ENCODE measurements at regions not wholly inside any gene's neighbourhood (a gene's known extent, or its start where the extent isn't known, plus 50 kb on each side); places are given as distances from the start of the nearest gene placed in this dataset.

- TF ChIP-seq, protein P1, sequence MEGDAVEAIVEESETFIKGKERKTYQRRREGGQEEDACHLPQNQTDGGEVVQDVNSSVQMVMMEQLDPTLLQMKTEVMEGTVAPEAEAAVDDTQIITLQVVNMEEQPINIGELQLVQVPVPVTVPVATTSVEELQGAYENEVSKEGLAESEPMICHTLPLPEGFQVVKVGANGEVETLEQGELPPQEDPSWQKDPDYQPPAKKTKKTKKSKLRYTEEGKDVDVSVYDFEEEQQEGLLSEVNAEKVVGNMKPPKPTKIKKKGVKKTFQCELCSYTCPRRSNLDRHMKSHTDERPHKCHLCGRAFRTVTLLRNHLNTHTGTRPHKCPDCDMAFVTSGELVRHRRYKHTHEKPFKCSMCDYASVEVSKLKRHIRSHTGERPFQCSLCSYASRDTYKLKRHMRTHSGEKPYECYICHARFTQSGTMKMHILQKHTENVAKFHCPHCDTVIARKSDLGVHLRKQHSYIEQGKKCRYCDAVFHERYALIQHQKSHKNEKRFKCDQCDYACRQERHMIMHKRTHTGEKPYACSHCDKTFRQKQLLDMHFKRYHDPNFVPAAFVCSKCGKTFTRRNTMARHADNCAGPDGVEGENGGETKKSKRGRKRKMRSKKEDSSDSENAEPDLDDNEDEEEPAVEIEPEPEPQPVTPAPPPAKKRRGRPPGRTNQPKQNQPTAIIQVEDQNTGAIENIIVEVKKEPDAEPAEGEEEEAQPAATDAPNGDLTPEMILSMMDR (IDR thresholded peaks at IDR 0.05), result no peak
- no peak for TF ChIP-seq POLR2A (IDR thresholded peaks at IDR 0.05)
These were observed 174.1 kb upstream of the FSTL4 start for GRCh38 chr5:133786420-133786819.

All from right lobe of liver (tissue), 4 donors.